ENCODE measurements at regions not wholly inside any gene's neighbourhood (a gene's known extent, or its start where the extent isn't known, plus 50 kb on each side); places are given as distances from the start of the nearest gene placed in this dataset.

- Histone ChIP-seq H2BK5ac (ENCODE audit: low read depth, low read length) (no peak overlapping the region), H2BK120ac (replicated peaks; ENCODE audit: low read depth, low read length) (no peak overlapping the region), H3K79me1 (ENCODE audit: low read depth, low read length) (no peaks in the 10 kb centered on the region; the same call in 1 of the 2 replicates), H3K27me3 (replicated peaks in 1 of 4; ENCODE audit: control insufficient read depth in 3 of 4, extremely low read depth in 1 of 4, insufficient read depth in 3 of 4, low read length in 3 of 4) (no peaks in the 10 kb centered on the region), H3K9ac (replicated peaks in 1 of 4; ENCODE audit: extremely low read depth in 1 of 4, low read depth in 3 of 4, low read length in 3 of 4) (no peak overlapping the region), H3K23ac (ENCODE audit: insufficient read length) (no peak overlapping the region), H3K14ac (ENCODE audit: insufficient read length) (no peak overlapping the region), H2BK12ac (ENCODE audit: low read depth, low read length) (no peak overlapping the region), H2AFZ (ENCODE audit: low read length) (no peak overlapping the region), H3K23me2 (ENCODE audit: low read depth, low read length) (no peaks in the 10 kb centered on the region), H3K4ac (replicated peaks; ENCODE audit: insufficient read length, low read depth, low read length) (no peak overlapping the region), H3K27ac (ENCODE audit: low read depth, low read length) (no peak overlapping the region), H4K20me1 (replicated peaks in 1 of 2; ENCODE audit: control insufficient read depth in 1 of 2, insufficient read depth in 2 of 2, low read length in 2 of 2) (no peaks in the 10 kb centered on the region), H2BK15ac (ENCODE audit: low read length) (no peak overlapping the region), H3K9me3 (ENCODE audit: insufficient read depth in 2 of 2, low read depth in 1 of 2, low read length in 1 of 2) (no peaks in the 10 kb centered on the region), H2AK5ac (ENCODE audit: low read depth, low read length) (no peak overlapping the region), H2BK20ac (ENCODE audit: low read length) (no peak overlapping the region; the same call in 1 of the 2 replicates), H4K5ac (ENCODE audit: insufficient read length, low read depth, low read length) (no peak overlapping the region), H3K36me3 (ENCODE audit: control insufficient read depth in 2 of 4, insufficient read depth in 4 of 4, low read length in 3 of 4) (no peaks in the 10 kb centered on the region; a peak in 1 of 8 replicates), H4K91ac (replicated peaks; ENCODE audit: insufficient read length, low read length) (no peak overlapping the region), H3K18ac (ENCODE audit: extremely low read depth, low read length) (no peak overlapping the region), H3K4me1 (replicated peaks in 1 of 4; ENCODE audit: control insufficient read depth in 3 of 4, insufficient read depth in 4 of 4, low read length in 3 of 4) (no peaks in the 10 kb centered on the region), H3K56ac (replicated peaks; ENCODE audit: insufficient read length, low read depth, low read length) (no peak overlapping the region), H3K4me3 (ENCODE audit: extremely low read depth in 1 of 4, insufficient read depth in 2 of 4, low read depth in 3 of 4, low read length in 4 of 4) (no peak overlapping the region), H4K8ac (ENCODE audit: extremely low read depth, insufficient read depth, low read length) (no peak overlapping the region), H3K4me2 (ENCODE audit: insufficient read depth in 1 of 2, low read depth in 2 of 2, low read length in 2 of 2) (no peak overlapping the region), H3K79me2 (ENCODE audit: control insufficient read depth in 1 of 2, insufficient read depth in 2 of 2, low read length in 2 of 2) (no peaks in the 10 kb centered on the region)
- POLR2A ChIA-PET (ENCODE audit: partially characterized antibody): no interaction called here
- DNase-seq (ENCODE audit: low read depth in 1 of 2, low spot score in 2 of 2) (no peak), FAIRE-seq (no peak)
- CTCF ChIA-PET (ENCODE audit: partially characterized antibody): interaction anchor here (1.7 kb wide), 1 partner anchor 16 kb away, joined by 5 read pairs; no protein-coding TSS in a partner anchor
- no peak for TF ChIP-seq RFX5 (IDR thresholded peaks at IDR 0.05; ENCODE audit: borderline replicate concordance, low read depth, low read length)
- TF ChIP-seq JUND (IDR thresholded peaks at IDR 0.05; ENCODE audit: low read length): no peak
- TF ChIP-seq EGR1 (IDR thresholded peaks at IDR 0.05; ENCODE audit: borderline replicate concordance, low read depth, low read length): no peak
- WGBS, 2 experiments (ENCODE audit: extremely low coverage in 1 of 2, insufficient coverage in 1 of 2, insufficient read length in 1 of 2, insufficient replicate concordance in 2 of 2, low coverage in 1 of 2, low lambda C conversion rate in 2 of 2, missing lambda C conversion rate in 1 of 2): 94% methylated on average over 4 of the region's 4 CpGs; no CpG with 5 or more reads in 1 of the 2 experiments
Measured at GRCh38 chr13:30370916-30371521, 51.3 kb upstream of the UBE2L5 start.

Data from H1 (cell line).